HepG2 (cell line): ENCODE measurements at regions not wholly inside any gene's neighbourhood (a gene's known extent, or its start where the extent isn't known, plus 50 kb on each side); places are given as distances from the start of the nearest gene placed in this dataset.

ENCODE experiments used
- ATAC-seq: fragments of 200-7000 bp; cut with Tn5 transposase; 3 replicates; pipeline ENCODE4 v1.9.1; 2020; ENCODE audit warnings: mild to moderate bottlenecking, moderate library complexity
- BruUV-seq: library from RNA; stranded (reverse); fragments of 400-500 nt; replicated peaks from 2 replicates; lab custom pipeline; 2021; lab: Mats Ljungman, UMichigan
- CTCF ChIA-PET: fragments of 300-600 bp; formaldehyde crosslinking; extraction: SDS; loops from one replicate; lab custom pipeline; 2021; ENCODE audit warnings: low total read pairs, inconsistent platforms, low intra/inter-chr PET ratio; lab: Yijun Ruan, JAX
- POLR2A ChIA-PET: fragments of 350-600 bp; sonication (Branson Sonifier 250); formaldehyde crosslinking; loops from one replicate; lab custom pipeline; 2020; ENCODE audit warnings: antibody characterized with exemption, inconsistent platforms; lab: Yijun Ruan, JAX
- DNase-seq: peaks from one replicate; pipeline ENCODE4 v3.0.0-alpha.2; 2015; ENCODE audit warnings: low spot score
- FAIRE-seq: peaks from 3 replicates; lab custom pipeline; 2011; peaks lifted over from hg19 to GRCh38; lab: Jason Lieb, UNC
- H2AFZ ChIP-seq: one replicate; pipeline ENCODE4 v1.6.1; 2011; ENCODE audit warnings: low read length, inconsistent platforms
- H3K27ac ChIP-seq: fragments of 300-600 bp; 3 replicates; pipeline ENCODE4 v1.8.0; 2011; ENCODE audit warnings: mixed run types, mild to moderate bottlenecking, mixed read lengths, low read length, inconsistent platforms; ENCODE audit not compliant: insufficient read depth; ENCODE audit errors: extremely low read length
- H3K27me3 ChIP-seq, 2 experiments: fragments of 200-600 bp in 1 of 2; 2 replicates in 1 of 2; 3 replicates in 1 of 2; pipeline versions ENCODE4 v1.6.0 to v1.8.0; 2011; ENCODE audit warnings: low read length in 2 of 2, mild to moderate bottlenecking in 2 of 2, moderate library complexity in 2 of 2, inconsistent platforms in 1 of 2; ENCODE audit not compliant: insufficient read depth in 2 of 2, control insufficient read depth in 1 of 2
- H3K36me3 ChIP-seq, 2 experiments: fragments of 200-600 bp in 1 of 2; replicated peaks in 1 of 2; 2 replicates in 1 of 2; 3 replicates in 1 of 2; pipeline versions ENCODE4 v1.5.1 to v1.8.0; 2011; ENCODE audit warnings: low read length in 2 of 2, inconsistent platforms in 1 of 2; ENCODE audit not compliant: insufficient read depth in 2 of 2, control insufficient read depth in 1 of 2
- H3K4me1 ChIP-seq: 2 replicates; pipeline ENCODE4 v1.5.1; 2012; ENCODE audit warnings: low read length, inconsistent platforms; ENCODE audit not compliant: insufficient read depth
- H3K4me2 ChIP-seq: 2 replicates; pipeline ENCODE4 v1.6.0; 2011; ENCODE audit warnings: low read depth, low read length, inconsistent platforms
- H3K4me3 ChIP-seq, 3 experiments: fragments of 200-600 bp in 1 of 3; sonication (generic), shearing (Covaris generic) in 1 of 3; replicated peaks in 1 of 3; 2 replicates each; pipeline ENCODE4 v1.5.1; 2011 to 2016; ENCODE audit warnings: low read length in 3 of 3, inconsistent platforms in 2 of 3, low read depth in 2 of 3, mild to moderate bottlenecking in 2 of 3, control low read depth in 1 of 3, mixed read lengths in 1 of 3; ENCODE audit not compliant: insufficient read depth in 1 of 3
- H3K79me2 ChIP-seq: one replicate; pipeline ENCODE4 v1.6.1; 2011; ENCODE audit warnings: low read length, inconsistent platforms; ENCODE audit not compliant: insufficient read depth
- H3K9ac ChIP-seq: 2 replicates; pipeline ENCODE4 v1.6.0; 2011; ENCODE audit warnings: mild to moderate bottlenecking, low read depth, low read length, inconsistent platforms; ENCODE audit not compliant: insufficient read depth
- H3K9me3 ChIP-seq: 2 replicates; pipeline ENCODE4 v1.5.1; 2012; ENCODE audit warnings: mild to moderate bottlenecking, low read length
- H4K20me1 ChIP-seq: 2 replicates; pipeline ENCODE4 v1.6.0; 2011; ENCODE audit warnings: inconsistent platforms, mild to moderate bottlenecking, low read length, moderate library complexity; ENCODE audit not compliant: insufficient read depth
- HIC2 ChIP-seq: sonication (generic); formaldehyde crosslinking; IDR thresholded peaks from 2 replicates; pipeline ENCODE4 v1.9.0; 2022; ENCODE audit warnings: low read depth, missing genetic modification reagents
- NBN ChIP-seq: fragments of 450-650 bp; conservative IDR thresholded peaks from 2 replicates; pipeline ENCODE4 v1.6.1; 2017
- RNF2 ChIP-seq: fragments of 450-650 bp; conservative IDR thresholded peaks from 2 replicates; pipeline ENCODE4 v1.6.1; 2016; ENCODE audit warnings: low read depth
- SRF ChIP-seq: IDR thresholded peaks from 2 replicates; pipeline ENCODE4 v1.6.1; 2011; ENCODE audit warnings: mild to moderate bottlenecking, low read depth, low read length, moderate library complexity
- SRSF1 ChIP-seq: fragments of 200-400 bp; formaldehyde crosslinking; optimal IDR thresholded peaks from 2 replicates; pipeline ENCODE3; 2017; ENCODE audit warnings: mild to moderate bottlenecking, low read depth, low read length, moderate library complexity
- TERF1 ChIP-seq: sonication (generic); formaldehyde crosslinking; IDR thresholded peaks from 2 replicates; pipeline ENCODE4 v1.8.0; 2022; ENCODE audit warnings: mild to moderate bottlenecking, missing genetic modification reagents, moderate library complexity
- TRIM22 ChIP-seq: fragments of 450-650 bp; IDR thresholded peaks from 2 replicates; pipeline ENCODE4 v1.6.1; 2017
- ZBTB21 ChIP-seq: sonication (generic); formaldehyde crosslinking; IDR thresholded peaks from 2 replicates; pipeline ENCODE4 v1.4.0; 2020; ENCODE audit warnings: missing genetic modification reagents
- ZBTB49 ChIP-seq: sonication (generic); formaldehyde crosslinking; IDR thresholded peaks from 2 replicates; pipeline ENCODE4 v1.4.0; 2020; ENCODE audit warnings: missing genetic modification reagents, borderline replicate concordance
- ZNF263 ChIP-seq: sonication (generic); formaldehyde crosslinking; IDR thresholded peaks from 2 replicates; pipeline ENCODE4 v1.4.0; 2020; ENCODE audit warnings: missing genetic modification reagents
- ZNF687 ChIP-seq: sonication (generic); formaldehyde crosslinking; IDR thresholded peaks from 2 replicates; pipeline ENCODE4 v1.5.1; 2020; ENCODE audit warnings: mild to moderate bottlenecking, missing genetic modification reagents, moderate library complexity
- ZNF768 ChIP-seq: sonication (generic); formaldehyde crosslinking; IDR thresholded peaks from 2 replicates; pipeline ENCODE4 v1.4.0; 2020; ENCODE audit warnings: missing genetic modification reagents
- WGBS: methylation state at CpG from one replicate; pipeline ENCODE4 v1.1.6; 2017; ENCODE audit warnings: low lambda C conversion rate; 5-methylcytosine and 5-hydroxymethylcytosine counted together
- in situ Hi-C: cut with HindIII; loops from 2 replicates; pipeline ENCODE4 v1.10.0; 2017; ENCODE audit warnings: low pct_unique_long_range_greater_than_20kb; ENCODE audit not compliant: extremely low pct_ligation_motif_present
- intact Hi-C: fragments of 100-400 bp; cut with micrococcal nuclease; formaldehyde crosslinking; loops from one replicate; pipeline ENCODE4 v1.10.0; 2022; ENCODE audit not compliant: unreplicated experiment

GRCh38 chr15:70202756-70203155 is 105.0 kb upstream of the TLE3 start (continued):
- no peak for TF ChIP-seq HIC2 (CRISPR knock-in tag)
- TF ChIP-seq ZNF687 (CRISPR knock-in tag): no peak
- TF ChIP-seq SRSF1: no peak
- no peak for TF ChIP-seq ZBTB21 (CRISPR knock-in tag)
- TF ChIP-seq ZNF263 (CRISPR knock-in tag): no peak

GRCh38 chr15:70201425-70201775 is 103.7 kb upstream of the TLE3 start:
- ATAC-seq (no peak), DNase-seq (no peak), FAIRE-seq (no peak)
- intact Hi-C loops (no loop called here), in situ Hi-C loops (no loop called here)
- POLR2A ChIA-PET: no interaction called here
- H4K20me1 ChIP-seq: no peaks in the 10 kb centered on the region
- H3K4me2 ChIP-seq: no peak overlapping the region
- H2AFZ ChIP-seq: no peak overlapping the region
- H3K27ac ChIP-seq: no peak overlapping the region
- peaks cover 4 to 46% of the 10 kb centered on the region in 2 experiments for H3K27me3 ChIP-seq
- peaks cover 24% of the 10 kb centered on the region for H3K4me1 ChIP-seq
- no peaks in the 10 kb centered on the region for H3K36me3 ChIP-seq
- CTCF ChIA-PET: no interaction called here
- BruUV-seq: no TSS peak
- no peak overlapping the region for H3K4me3 ChIP-seq
- H3K9ac ChIP-seq: no peak overlapping the region
- H3K9me3 ChIP-seq: no peaks in the 10 kb centered on the region
- 45% methylated on average over 6 of the region's 6 CpGs for WGBS
- no peaks in the 10 kb centered on the region for H3K79me2 ChIP-seq
- TF ChIP-seq RNF2 (no peak), SRF (no peak), ZBTB49 (no peak), TERF1 (CRISPR knock-in tag) (no peak), TRIM22 (no peak), ZNF768 (CRISPR knock-in tag) (no peak), NBN (no peak)
